ENCODE measurements at regions not wholly inside any gene's neighbourhood (a gene's known extent, or its start where the extent isn't known, plus 50 kb on each side); places are given as distances from the start of the nearest gene placed in this dataset.
A peak's percentile ranks its signal among the peaks of the same experiment; 100 is the strongest.

- Histone ChIP-seq H3F3A (ENCODE audit: low read depth) (no peaks in the 10 kb centered on the region), H4K20me1 (ENCODE audit: insufficient read depth, low read length, poor library complexity, severe bottlenecking) (no peaks in the 10 kb centered on the region), H2AFZ (ENCODE audit: low read length) (no peak overlapping the region), H3K4me1 (ENCODE audit: insufficient read depth, low read length, poor library complexity, severe bottlenecking) (no peaks in the 10 kb centered on the region), H3K79me2 (ENCODE audit: insufficient read depth, low read length) (no peaks in the 10 kb centered on the region), H3K36me3 (ENCODE audit: insufficient read depth, low read length) (no peaks in the 10 kb centered on the region), H3K9me2 (replicated peaks; ENCODE audit: low read depth, low read length) (no peaks in the 10 kb centered on the region), H3K9ac (ENCODE audit: low read depth, low read length, poor library complexity, severe bottlenecking) (no peak overlapping the region), H3K4me3 (ENCODE audit: low read length, poor library complexity, severe bottlenecking) (no peak overlapping the region), H3K9me3 (ENCODE audit: insufficient read depth, low read depth, low read length) (no peaks in the 10 kb centered on the region), H3K4me2 (ENCODE audit: low read depth, low read length, poor library complexity, severe bottlenecking) (no peak overlapping the region), H3K27me3 (ENCODE audit: insufficient read depth, low read length, poor library complexity, severe bottlenecking) (no peaks in the 10 kb centered on the region)
- TF ChIP-seq EZH2phosphoT487 (IDR thresholded peaks at IDR 0.05; ENCODE audit: borderline replicate concordance) (no peak), CTCF (conservative IDR thresholded peaks at IDR 0.05; ENCODE audit: low read length) (no peak)
Measured at GRCh38 chr13:39269411-39269810, 231.2 kb downstream of the NHLRC3 start.

- H3K36me3 ChIP-seq (ENCODE audit: insufficient read depth, low read length): no peaks in the 10 kb centered on the region
- no peaks in the 10 kb centered on the region for H4K20me1 ChIP-seq (ENCODE audit: insufficient read depth, low read length, poor library complexity, severe bottlenecking)
- TF ChIP-seq CTCF (conservative IDR thresholded peaks at IDR 0.05; ENCODE audit: low read length): no peak
- no peak for TF ChIP-seq EZH2phosphoT487 (IDR thresholded peaks at IDR 0.05; ENCODE audit: borderline replicate concordance)
Measured at GRCh38 chr13:39272994-39273393, 234.7 kb downstream of the NHLRC3 start.

GRCh38 chr13:39273953-39274738, 235.9 kb downstream of the NHLRC3 start:
- H3K79me2 ChIP-seq (ENCODE audit: insufficient read depth, low read length): no peaks in the 10 kb centered on the region
- H2AFZ ChIP-seq (ENCODE audit: low read length): peak overlapping the region; percentile 76; the same call in 1 of the 2 replicates

More at GRCh38 chr13:39272994-39273393, 234.7 kb downstream of the NHLRC3 start:
- no peak overlapping the region for H3K4me3 ChIP-seq (ENCODE audit: low read length, poor library complexity, severe bottlenecking)
- H3K9me2 ChIP-seq (replicated peaks; ENCODE audit: low read depth, low read length): no peaks in the 10 kb centered on the region
- H2AFZ ChIP-seq (ENCODE audit: low read length): no peak overlapping the region
- H3K9me3 ChIP-seq (ENCODE audit: insufficient read depth, low read depth, low read length): no peaks in the 10 kb centered on the region
- H3K79me2 ChIP-seq (ENCODE audit: insufficient read depth, low read length): no peaks in the 10 kb centered on the region
- no peak overlapping the region for H3K4me2 ChIP-seq (ENCODE audit: low read depth, low read length, poor library complexity, severe bottlenecking)
- no peaks in the 10 kb centered on the region for H3K4me1 ChIP-seq (ENCODE audit: insufficient read depth, low read length, poor library complexity, severe bottlenecking)
- H3K9ac ChIP-seq (ENCODE audit: low read depth, low read length, poor library complexity, severe bottlenecking): no peak overlapping the region
- no peaks in the 10 kb centered on the region for H3K27me3 ChIP-seq (ENCODE audit: insufficient read depth, low read length, poor library complexity, severe bottlenecking)
- no peaks in the 10 kb centered on the region for H3F3A ChIP-seq (ENCODE audit: low read depth)

More at GRCh38 chr13:39273953-39274738, 235.9 kb downstream of the NHLRC3 start:
- Histone ChIP-seq H3K4me3 (ENCODE audit: low read length, poor library complexity, severe bottlenecking) (no peak overlapping the region), H3K9ac (ENCODE audit: low read depth, low read length, poor library complexity, severe bottlenecking) (no peak overlapping the region), H4K20me1 (ENCODE audit: insufficient read depth, low read length, poor library complexity, severe bottlenecking) (no peaks in the 10 kb centered on the region), H3K4me1 (ENCODE audit: insufficient read depth, low read length, poor library complexity, severe bottlenecking) (no peaks in the 10 kb centered on the region), H3K27me3 (ENCODE audit: insufficient read depth, low read length, poor library complexity, severe bottlenecking) (no peaks in the 10 kb centered on the region), H3K9me2 (replicated peaks; ENCODE audit: low read depth, low read length) (no peaks in the 10 kb centered on the region), H3K4me2 (ENCODE audit: low read depth, low read length, poor library complexity, severe bottlenecking) (no peak overlapping the region), H3F3A (ENCODE audit: low read depth) (no peaks in the 10 kb centered on the region), H3K9me3 (ENCODE audit: insufficient read depth, low read depth, low read length) (no peaks in the 10 kb centered on the region), H3K36me3 (ENCODE audit: insufficient read depth, low read length) (no peaks in the 10 kb centered on the region)
- TF ChIP-seq CTCF (conservative IDR thresholded peaks at IDR 0.05; ENCODE audit: low read length) (peak; percentile 32; the same call in 1 of the 2 replicates), EZH2phosphoT487 (IDR thresholded peaks at IDR 0.05; ENCODE audit: borderline replicate concordance) (no peak)

Data from Loucy (cell line).